Gastroesophageal sphincter (tissue), 3 donors: ENCODE measurements at regions not wholly inside any gene's neighbourhood (a gene's known extent, or its start where the extent isn't known, plus 50 kb on each side); places are given as distances from the start of the nearest gene placed in this dataset.

Source experiments
- CTCF ChIP-seq, 4 experiments: fragments of 200-600 bp in 2 of 4; fragments of 450-650 bp in 2 of 4; sonication (generic) in 1 of 4; IDR thresholded peaks; one replicate each; pipeline ENCODE4 v1.5.1; 2017 to 2019; ENCODE audit warnings: antibody characterized with exemption in 4 of 4, mild to moderate bottlenecking in 2 of 4, moderate library complexity in 2 of 4
- POLR2AphosphoS5 ChIP-seq: sonication (generic); formaldehyde crosslinking; IDR thresholded peaks from one replicate; pipeline ENCODE4 v1.6.1; 2017; ENCODE audit warnings: antibody characterized with exemption

- no peak for TF ChIP-seq CTCF (IDR thresholded peaks at IDR 0.05)
- TF ChIP-seq POLR2AphosphoS5 = no peak
These were observed 512.6 kb downstream of the GLRX3 start for GRCh38 chr10:130648807-130649206.
